HepG2 (cell line): ENCODE measurements at regions not wholly inside any gene's neighbourhood (a gene's known extent, or its start where the extent isn't known, plus 50 kb on each side); places are given as distances from the start of the nearest gene placed in this dataset.

ENCODE experiments used
- AKNA ChIP-seq: sonication (generic); formaldehyde crosslinking; IDR thresholded peaks from 2 replicates; pipeline ENCODE4 v1.4.0; 2020; ENCODE audit warnings: missing genetic modification reagents, borderline replicate concordance
- FOXP4 ChIP-seq: sonication (generic); formaldehyde crosslinking; IDR thresholded peaks from 2 replicates; pipeline ENCODE4 v1.4.0; 2020; ENCODE audit warnings: missing genetic modification reagents
- PRPF4 ChIP-seq: fragments of 200-400 bp; formaldehyde crosslinking; IDR thresholded peaks from 2 replicates; pipeline ENCODE4 v1.6.1; 2016; ENCODE audit warnings: low read length, low read depth; ENCODE audit not compliant: poor library complexity, severe bottlenecking
- TRAFD1 ChIP-seq: sonication (generic); formaldehyde crosslinking; IDR thresholded peaks from 2 replicates; pipeline ENCODE4 v1.5.1; 2020; ENCODE audit warnings: missing genetic modification reagents, mild to moderate bottlenecking, borderline replicate concordance

- no peak for TF ChIP-seq AKNA (CRISPR knock-in tag)
- TF ChIP-seq PRPF4, result no peak
- TF ChIP-seq TRAFD1 (CRISPR knock-in tag), result no peak
- TF ChIP-seq FOXP4 (CRISPR knock-in tag), result no peak
Measured at GRCh38 chr6:156660389-156660788, 116.8 kb upstream of the ARID1B start (continued).
